ENCODE measurements at regions not wholly inside any gene's neighbourhood (a gene's known extent, or its start where the extent isn't known, plus 50 kb on each side); places are given as distances from the start of the nearest gene placed in this dataset.

GRCh38 chr2:83565181-83565580, 893.9 kb downstream of the SUCLG1 start:
- TF ChIP-seq CTCF (conservative IDR thresholded peaks at IDR 0.05 in 1 of 2, IDR thresholded peaks at IDR 0.05 in 1 of 2; ENCODE audit: low read depth in 1 of 2, low read length in 2 of 2) (no peak), EZH2 (IDR thresholded peaks at IDR 0.05; ENCODE audit: low read length, missing control alignments) (no peak)

Data from fibroblast of lung (primary cell).